ENCODE measurements at regions not wholly inside any gene's neighbourhood (a gene's known extent, or its start where the extent isn't known, plus 50 kb on each side); places are given as distances from the start of the nearest gene placed in this dataset.
"Not testable (repeated sequence)": the region's sequence is repeated elsewhere in the genome, so short reads cannot be mapped to it uniquely, and the experiment has no call there.

- ATAC-seq (no peak), DNase-seq (ENCODE audit: low read depth, low spot score) (no peak)
- ChIA-PET RAD21 (ENCODE audit: low non-redundant PET in 1 of 2, low total read pairs in 2 of 2, uncharacterized antibody in 2 of 2, unreplicated experiment in 2 of 2) (no interaction called here), CTCF (no interaction called here), POLR2A (no interaction called here)
- H2AFZ ChIP-seq (ENCODE audit: low read depth, low read length, poor library complexity, severe bottlenecking): no peak overlapping the region
- no peaks in the 10 kb centered on the region for H3K9me3 ChIP-seq (ENCODE audit: control insufficient read depth in 1 of 2, insufficient read depth in 1 of 2, low read depth in 1 of 2, low read length in 2 of 2)
- H3K9me2 ChIP-seq (ENCODE audit: insufficient read depth): no peaks in the 10 kb centered on the region
- no peak overlapping the region for H3K9ac ChIP-seq (ENCODE audit: low read length)
- no peak overlapping the region for H3K27ac ChIP-seq (ENCODE audit: low read depth, low read length)
- no TSS peak for BruUV-seq (replicated peaks)
- no peaks in the 10 kb centered on the region for H3K4me1 ChIP-seq (ENCODE audit: control insufficient read depth in 1 of 2, insufficient read depth in 2 of 2, low read length in 2 of 2)
- intact Hi-C loops (cut with micrococcal nuclease): no loop called here
- no peak overlapping the region for H3K4me2 ChIP-seq (ENCODE audit: low read length)
- no peaks in the 10 kb centered on the region for H3K79me2 ChIP-seq (ENCODE audit: insufficient read depth, low read length)
- TF ChIP-seq RAD21 (IDR thresholded peaks at IDR 0.05; ENCODE audit: low read depth) (no peak), POLR2AphosphoS5 (IDR thresholded peaks at IDR 0.05; ENCODE audit: low read depth, low read length) (no peak), EGR1 (IDR thresholded peaks at IDR 0.05; ENCODE audit: low read depth) (no peak), ELF1 (IDR thresholded peaks at IDR 0.05; ENCODE audit: borderline replicate concordance, low read depth) (no peak), SIN3A (IDR thresholded peaks at IDR 0.05; ENCODE audit: low read depth) (no peak), EZH2phosphoT487 (IDR thresholded peaks at IDR 0.05; ENCODE audit: borderline replicate concordance) (no peak), SRF (IDR thresholded peaks at IDR 0.05; ENCODE audit: low read depth) (no peak)
- H3K36me3 ChIP-seq (ENCODE audit: control insufficient read depth in 1 of 2, insufficient read depth in 2 of 2, low read length in 2 of 2): no peaks in the 10 kb centered on the region
- H3K4me3 ChIP-seq (replicated peaks in 1 of 2; ENCODE audit: low read depth in 1 of 2, low read length in 2 of 2): no peak overlapping the region
- no peaks in the 10 kb centered on the region for H4K20me1 ChIP-seq (ENCODE audit: insufficient read depth)
- H3K27me3 ChIP-seq (ENCODE audit: insufficient read depth, low read length): peaks cover 9% of the 10 kb centered on the region; the same call in 1 of the 2 replicates
Observed at GRCh38 chr5:113713051-113713450, 199.6 kb downstream of the YTHDC2 start.

GRCh38 chr5:113715921-113716320 is 202.4 kb downstream of the YTHDC2 start:
- H3K9me2 ChIP-seq (ENCODE audit: insufficient read depth); H3K4me2 ChIP-seq (ENCODE audit: low read length); H3K9me3 ChIP-seq (ENCODE audit: control insufficient read depth in 1 of 2, insufficient read depth in 1 of 2, low read depth in 1 of 2, low read length in 2 of 2); H3K27me3 ChIP-seq (ENCODE audit: insufficient read depth, low read length); H3K4me1 ChIP-seq (ENCODE audit: control insufficient read depth in 1 of 2, insufficient read depth in 2 of 2, low read length in 2 of 2); H3K36me3 ChIP-seq (ENCODE audit: control insufficient read depth in 1 of 2, insufficient read depth in 2 of 2, low read length in 2 of 2); BruUV-seq (replicated peaks); H2AFZ ChIP-seq (ENCODE audit: low read depth, low read length, poor library complexity, severe bottlenecking); RAD21 ChIA-PET (ENCODE audit: low non-redundant PET in 1 of 2, low total read pairs in 2 of 2, uncharacterized antibody in 2 of 2, unreplicated experiment in 2 of 2); DNase-seq (ENCODE audit: low read depth, low spot score); H3K9ac ChIP-seq (ENCODE audit: low read length); H3K79me2 ChIP-seq (ENCODE audit: insufficient read depth, low read length); ATAC-seq; intact Hi-C loops (cut with micrococcal nuclease); H3K27ac ChIP-seq (ENCODE audit: low read depth, low read length); POLR2A ChIA-PET; H4K20me1 ChIP-seq (ENCODE audit: insufficient read depth); H3K4me3 ChIP-seq (replicated peaks in 1 of 2; ENCODE audit: low read depth in 1 of 2, low read length in 2 of 2): not testable (repeated sequence)
- CTCF ChIA-PET: interaction anchor here (0.6 kb wide), 1 partner anchor 818 kb away, joined by 3 read pairs; no protein-coding TSS in a partner anchor
